K562 (cell line): ENCODE measurements at regions not wholly inside any gene's neighbourhood (a gene's known extent, or its start where the extent isn't known, plus 50 kb on each side); places are given as distances from the start of the nearest gene placed in this dataset.
A peak's percentile ranks its signal among the peaks of the same experiment; 100 is the strongest.

Experiments used
- ARID2 ChIP-seq: fragments of 450-650 bp; IDR thresholded peaks from 2 replicates; pipeline ENCODE4 v1.6.1; 2017; ENCODE audit warnings: antibody characterized with exemption, mild to moderate bottlenecking
- EP300 ChIP-seq: IDR thresholded peaks from 2 replicates; pipeline ENCODE4 v1.6.1; 2012; ENCODE audit warnings: low read length, improper control_type of control experiment
- EP400 ChIP-seq: fragments of 450-650 bp; IDR thresholded peaks from 2 replicates; pipeline ENCODE4 v1.6.1; 2017; ENCODE audit warnings: antibody characterized with exemption, mild to moderate bottlenecking, moderate library complexity
- ESRRA ChIP-seq: fragments of 450-650 bp; IDR thresholded peaks from 2 replicates; pipeline ENCODE4 v1.6.1; 2014; ENCODE audit warnings: low read depth, mild to moderate bottlenecking, moderate library complexity, borderline replicate concordance
- GABPA ChIP-seq: fragments of 200-800 bp; sonication (Bioruptor generic); conservative IDR thresholded peaks from 2 replicates; pipeline ENCODE4 v1.6.1; 2016; ENCODE audit warnings: low read depth, missing genetic modification characterization, missing compliant biosample characterization
- HDAC1 ChIP-seq, 2 experiments: fragments of 450-650 bp; IDR thresholded peaks; 2 replicates each; pipeline ENCODE4 v1.6.1; 2016 to 2017; ENCODE audit warnings: inconsistent platforms in 1 of 2, mild to moderate bottlenecking in 1 of 2, moderate library complexity in 1 of 2
- KDM5B ChIP-seq: fragments of 200-600 bp; sonication (generic); IDR thresholded peaks from 2 replicates; pipeline ENCODE4 v1.6.1; 2012; ENCODE audit warnings: low read depth, mild to moderate bottlenecking, moderate library complexity, low read length, control low read depth, inconsistent platforms; ENCODE audit not compliant: insufficient replicate concordance
- KLF6 ChIP-seq: fragments of 250-450 bp; sonication (Bioruptor Pico); IDR thresholded peaks from 2 replicates; pipeline ENCODE4 v1.4.0; 2020; ENCODE audit warnings: mild to moderate bottlenecking, moderate library complexity, borderline replicate concordance
- MEIS2 ChIP-seq: fragments of 450-650 bp; IDR thresholded peaks from 2 replicates; pipeline ENCODE4 v1.6.1; 2014; ENCODE audit warnings: mild to moderate bottlenecking; ENCODE audit not compliant: partially characterized antibody
- NELFE ChIP-seq: IDR thresholded peaks from 2 replicates; pipeline ENCODE4 v1.6.1; 2011; ENCODE audit warnings: mild to moderate bottlenecking; ENCODE audit not compliant: insufficient read depth, insufficient read length
- NFIX ChIP-seq: fragments of 250-450 bp; sonication (Bioruptor Pico); IDR thresholded peaks from 2 replicates; pipeline ENCODE4 v1.4.0; 2020; ENCODE audit warnings: low read depth, mild to moderate bottlenecking, moderate library complexity
- NFYB ChIP-seq: IDR thresholded peaks from 2 replicates; pipeline ENCODE4 v1.6.1; 2011; ENCODE audit warnings: mild to moderate bottlenecking, moderate library complexity; ENCODE audit not compliant: insufficient read length; ENCODE audit errors: extremely low read depth
- POLR2A ChIP-seq: fragments of 450-650 bp; conservative IDR thresholded peaks from 2 replicates; pipeline ENCODE4 v1.6.1; 2016
- PRMT5 ChIP-seq: sonication (generic); formaldehyde crosslinking; IDR thresholded peaks from 2 replicates; pipeline ENCODE4 v1.5.0; 2020; ENCODE audit warnings: missing genetic modification reagents
- SRSF7 ChIP-seq: fragments of 200-400 bp; formaldehyde crosslinking; optimal IDR thresholded peaks from 2 replicates; pipeline ENCODE3; 2017; ENCODE audit warnings: mild to moderate bottlenecking, low read depth, low read length
- TARDBP ChIP-seq: fragments of 450-650 bp; IDR thresholded peaks from 2 replicates; pipeline ENCODE4 v1.6.1; 2016
- ZBTB1 ChIP-seq: sonication (generic); formaldehyde crosslinking; IDR thresholded peaks from 2 replicates; pipeline ENCODE4 v1.8.1; 2023; ENCODE audit warnings: missing genetic modification reagents, low read depth, mild to moderate bottlenecking, borderline replicate concordance
- ZNF407 ChIP-seq: fragments of 450-650 bp; IDR thresholded peaks from 2 replicates; pipeline ENCODE4 v1.6.1; 2016; ENCODE audit warnings: low read depth
- TF ChIP-seq, protein P1 (sequence below): fragments of 250-450 bp; sonication (Bioruptor Pico); IDR thresholded peaks from 2 replicates; pipeline ENCODE4 v1.8.0; 2021; ENCODE audit warnings: moderate library complexity, mild to moderate bottlenecking, inconsistent platforms
- TF ChIP-seq, protein P2 (sequence below): sonication (generic); formaldehyde crosslinking; IDR thresholded peaks from 2 replicates; pipeline ENCODE4 v1.8.1; 2023; ENCODE audit warnings: mild to moderate bottlenecking, missing genetic modification reagents

GRCh38 chr5:126680191-126680817 is 79.6 kb downstream of the PHAX start (continued):
- TF ChIP-seq ZNF407 (no peak), MEIS2 (peak; percentile 72), NELFE (no peak), ARID2 (no peak), EP300 (peak; percentile 69), EP400 (peak; percentile 59), TARDBP (peak; percentile 34; the same call in 1 of the 2 replicates), ZBTB1 (0 out of 2 replicates have a peak, but pooled peaks have one; percentile 30), GABPA (tag) (peak; percentile 78), KDM5B (peak; percentile 60), POLR2A (peak; percentile 78), NFYB (no peak), NFIX (CRISPR knock-in tag) (no peak), SRSF7 (no peak), PRMT5 (CRISPR knock-in tag) (no peak), HDAC1 (IDR thresholded peaks at IDR 0.05) (peak in 1 of 2 experiments; percentile 24; a peak in 1 of 4 replicates), ESRRA (peak; percentile 67; the same call in 1 of the 2 replicates), KLF6 (CRISPR knock-in tag) (no peak)
- TF ChIP-seq, protein P1, sequence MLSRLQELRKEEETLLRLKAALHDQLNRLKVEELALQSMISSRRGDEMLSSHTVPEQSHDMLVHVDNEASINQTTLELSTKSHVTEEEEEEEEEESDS (CRISPR knock-in tag), result no peak
- TF ChIP-seq, protein P2, sequence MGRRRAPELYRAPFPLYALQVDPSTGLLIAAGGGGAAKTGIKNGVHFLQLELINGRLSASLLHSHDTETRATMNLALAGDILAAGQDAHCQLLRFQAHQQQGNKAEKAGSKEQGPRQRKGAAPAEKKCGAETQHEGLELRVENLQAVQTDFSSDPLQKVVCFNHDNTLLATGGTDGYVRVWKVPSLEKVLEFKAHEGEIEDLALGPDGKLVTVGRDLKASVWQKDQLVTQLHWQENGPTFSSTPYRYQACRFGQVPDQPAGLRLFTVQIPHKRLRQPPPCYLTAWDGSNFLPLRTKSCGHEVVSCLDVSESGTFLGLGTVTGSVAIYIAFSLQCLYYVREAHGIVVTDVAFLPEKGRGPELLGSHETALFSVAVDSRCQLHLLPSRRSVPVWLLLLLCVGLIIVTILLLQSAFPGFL, result 0 out of 2 replicates have a peak, but pooled peaks have one; percentile 23
